Natural killer cell (primary cell): ENCODE measurements at regions not wholly inside any gene's neighbourhood (a gene's known extent, or its start where the extent isn't known, plus 50 kb on each side); places are given as distances from the start of the nearest gene placed in this dataset.

Source experiments
- ATAC-seq, 3 donors: fragments of 150-1000 bp in 2 of 3; fragments of 200-7000 bp in 1 of 3; cut with Tn5 transposase; 1 replicate in 1 of 3; 2 replicates in 2 of 3; pipeline ENCODE4 v1.10.0; 2021; ENCODE audit warnings: mild to moderate bottlenecking in 2 of 3, moderate library complexity in 2 of 3
- DNase-seq, 2 donors: peaks; one replicate each; pipeline versions ENCODE4 v3.0.0 to v3.0.0-alpha.2; 2013 to 2021; ENCODE audit warnings: mixed read lengths in 1 of 2
- H3K27ac ChIP-seq: one replicate; pipeline ENCODE4 v1.5.1; 2013; ENCODE audit warnings: mild to moderate bottlenecking, low read length
- H3K27me3 ChIP-seq: one replicate; pipeline ENCODE4 v1.6.1; 2013; ENCODE audit warnings: low read length; ENCODE audit not compliant: control insufficient read depth, insufficient read depth
- H3K36me3 ChIP-seq: one replicate; pipeline ENCODE4 v1.6.1; 2013; ENCODE audit warnings: low read length; ENCODE audit not compliant: control insufficient read depth, insufficient read depth
- H3K4me1 ChIP-seq: one replicate; pipeline ENCODE4 v1.6.1; 2013; ENCODE audit warnings: low read length; ENCODE audit not compliant: control insufficient read depth, insufficient read depth
- H3K4me3 ChIP-seq: one replicate; pipeline ENCODE4 v1.5.1; 2013; ENCODE audit warnings: low read length
- H3K9me3 ChIP-seq: one replicate; pipeline ENCODE4 v1.6.1; 2013; ENCODE audit warnings: low read length; ENCODE audit not compliant: control insufficient read depth, insufficient read depth
- H3K27ac Mint-ChIP-seq, 2 donors: one replicate each; pipeline ENCODE4 v1.8.0; 2022; ENCODE audit warnings: mild to moderate bottlenecking in 2 of 2, mixed read lengths in 2 of 2, moderate library complexity in 1 of 2
- H3K27me3 Mint-ChIP-seq, 2 donors: one replicate each; pipeline ENCODE4 v1.8.0; 2022; ENCODE audit warnings: low read depth in 2 of 2, mixed read lengths in 2 of 2
- H3K36me3 Mint-ChIP-seq: one replicate; pipeline ENCODE4 v1.8.0; 2022; ENCODE audit warnings: mixed read lengths
- H3K4me1 Mint-ChIP-seq, 2 donors: one replicate each; pipeline ENCODE4 v1.8.0; 2022; ENCODE audit warnings: mixed read lengths in 2 of 2
- H3K4me3 Mint-ChIP-seq: one replicate; pipeline ENCODE4 v1.8.0; 2022; ENCODE audit warnings: mild to moderate bottlenecking, moderate library complexity, mixed read lengths
- H3K9me3 Mint-ChIP-seq, 2 donors: one replicate each; pipeline ENCODE4 v1.8.0; 2022; ENCODE audit warnings: mixed read lengths in 2 of 2
- WGBS: methylation state at CpG from one replicate; pipeline ENCODE4 v1.1.7; 2013; ENCODE audit warnings: missing lambda C conversion rate; ENCODE audit not compliant: insufficient coverage; 5-methylcytosine and 5-hydroxymethylcytosine counted together
- intact Hi-C: fragments of 100-400 bp; cut with micrococcal nuclease; formaldehyde crosslinking; loops from one replicate; pipeline ENCODE4 v1.14.2; 2022
- TF ChIP-seq, protein P1 (sequence below): fragments of 200-600 bp; IDR thresholded peaks from one replicate; pipeline ENCODE4 v1.8.0; 2022; ENCODE audit warnings: antibody characterized with exemption

GRCh38 chr5:18243846-18244245 lies 609.6 kb downstream of the TAF11L14 start:
- no peak overlapping the region for H3K27ac ChIP-seq
- Mint-ChIP-seq H3K9me3 (peaks cover 14 to 20% of the 10 kb centered on the region in 2 donors), H3K36me3 (peaks cover 8% of the 10 kb centered on the region), H3K4me1 (no peaks in the 10 kb centered on the region), H3K27me3 (no peaks in the 10 kb centered on the region), H3K27ac (no peak overlapping the region), H3K4me3 (no peak overlapping the region)
- no peaks in the 10 kb centered on the region for H3K36me3 ChIP-seq
- no peaks in the 10 kb centered on the region for H3K4me1 ChIP-seq
- TF ChIP-seq, protein P1, sequence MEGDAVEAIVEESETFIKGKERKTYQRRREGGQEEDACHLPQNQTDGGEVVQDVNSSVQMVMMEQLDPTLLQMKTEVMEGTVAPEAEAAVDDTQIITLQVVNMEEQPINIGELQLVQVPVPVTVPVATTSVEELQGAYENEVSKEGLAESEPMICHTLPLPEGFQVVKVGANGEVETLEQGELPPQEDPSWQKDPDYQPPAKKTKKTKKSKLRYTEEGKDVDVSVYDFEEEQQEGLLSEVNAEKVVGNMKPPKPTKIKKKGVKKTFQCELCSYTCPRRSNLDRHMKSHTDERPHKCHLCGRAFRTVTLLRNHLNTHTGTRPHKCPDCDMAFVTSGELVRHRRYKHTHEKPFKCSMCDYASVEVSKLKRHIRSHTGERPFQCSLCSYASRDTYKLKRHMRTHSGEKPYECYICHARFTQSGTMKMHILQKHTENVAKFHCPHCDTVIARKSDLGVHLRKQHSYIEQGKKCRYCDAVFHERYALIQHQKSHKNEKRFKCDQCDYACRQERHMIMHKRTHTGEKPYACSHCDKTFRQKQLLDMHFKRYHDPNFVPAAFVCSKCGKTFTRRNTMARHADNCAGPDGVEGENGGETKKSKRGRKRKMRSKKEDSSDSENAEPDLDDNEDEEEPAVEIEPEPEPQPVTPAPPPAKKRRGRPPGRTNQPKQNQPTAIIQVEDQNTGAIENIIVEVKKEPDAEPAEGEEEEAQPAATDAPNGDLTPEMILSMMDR = no peak
- intact Hi-C loops = no loop called here
- 88% methylated on average over 1 of the region's 2 CpGs for WGBS
- no peak for DNase-seq
- H3K27me3 ChIP-seq = no peaks in the 10 kb centered on the region
- no peak for ATAC-seq
- H3K4me3 ChIP-seq = no peak overlapping the region
- peaks cover 2% of the 10 kb centered on the region for H3K9me3 ChIP-seq

GRCh38 chr5:18244309-18244708 lies 610.0 kb downstream of the TAF11L14 start:
- intact Hi-C loops = no loop called here
- Histone ChIP-seq H3K27me3 (no peaks in the 10 kb centered on the region), H3K4me3 (no peak overlapping the region), H3K27ac (no peak overlapping the region), H3K36me3 (no peaks in the 10 kb centered on the region), H3K4me1 (no peaks in the 10 kb centered on the region), H3K9me3 (peaks cover 3% of the 10 kb centered on the region)
- Mint-ChIP-seq H3K27me3 (no peaks in the 10 kb centered on the region), H3K9me3 (peaks cover 14 to 20% of the 10 kb centered on the region in 2 donors), H3K36me3 (peaks cover 8% of the 10 kb centered on the region), H3K4me1 (no peaks in the 10 kb centered on the region), H3K27ac (no peak overlapping the region), H3K4me3 (no peak overlapping the region)
- ATAC-seq (no peak), DNase-seq (no peak)
- TF ChIP-seq, protein P1 = no peak

- intact Hi-C loops = no loop called here
- DNase-seq (no peak), ATAC-seq (no peak)
- Histone ChIP-seq H3K27ac (no peak overlapping the region), H3K36me3 (no peaks in the 10 kb centered on the region), H3K4me3 (no peak overlapping the region), H3K27me3 (no peaks in the 10 kb centered on the region), H3K9me3 (peaks cover 9% of the 10 kb centered on the region), H3K4me1 (no peaks in the 10 kb centered on the region)
- Mint-ChIP-seq H3K4me1 (no peaks in the 10 kb centered on the region), H3K27ac (no peak overlapping the region), H3K36me3 (peaks cover 15% of the 10 kb centered on the region), H3K27me3 (no peaks in the 10 kb centered on the region), H3K4me3 (no peak overlapping the region), H3K9me3 (peaks cover 17 to 35% of the 10 kb centered on the region in 2 donors)
- TF ChIP-seq, protein P1 = no peak
- WGBS = 95% methylated on average over 3 of the region's 3 CpGs
Observed at GRCh38 chr5:18252559-18252958, 618.3 kb downstream of the TAF11L14 start.

DNA sequence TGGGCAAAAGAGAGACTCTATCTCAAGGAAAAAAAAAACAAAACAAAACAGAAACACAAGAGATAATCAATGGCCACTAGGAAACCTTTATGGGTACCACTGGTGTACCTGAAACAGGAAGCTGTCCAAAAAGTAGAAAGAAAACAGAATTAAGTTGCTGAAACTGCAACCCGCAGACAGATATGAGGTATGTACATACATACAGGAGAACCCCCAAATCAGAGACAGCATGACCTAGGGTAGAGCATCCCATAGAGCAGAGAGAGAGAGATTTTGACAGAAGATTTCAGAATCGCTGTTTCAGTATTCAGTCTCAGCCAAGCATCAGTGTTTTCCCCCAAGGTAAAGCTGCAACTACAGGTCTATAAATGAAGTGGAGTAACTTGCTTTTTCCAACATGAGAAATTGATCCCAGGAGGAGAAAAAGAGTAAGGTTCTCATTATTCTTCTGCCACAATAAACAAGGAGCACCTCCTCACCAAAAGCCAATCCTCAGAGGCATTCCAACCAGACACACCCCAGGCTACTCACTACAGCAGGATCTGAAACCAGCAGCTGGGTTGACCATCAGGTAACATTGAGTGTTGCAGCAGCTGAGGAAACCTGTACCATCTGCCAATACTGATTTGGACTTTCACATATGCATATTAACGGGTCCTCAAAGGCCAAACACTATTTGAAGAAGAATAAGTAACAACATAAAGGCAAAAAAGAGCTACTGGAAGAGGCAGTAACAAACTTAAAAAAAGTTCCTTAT lies 630.0 kb downstream of the TAF11L14 start:
- Mint-ChIP-seq H3K27me3 (no peaks in the 10 kb centered on the region), H3K4me3 (no peak overlapping the region), H3K36me3 (no peaks in the 10 kb centered on the region), H3K9me3 (peaks cover 15 to 23% of the 10 kb centered on the region in 2 donors), H3K4me1 (no peaks in the 10 kb centered on the region), H3K27ac (no peak overlapping the region)
- TF ChIP-seq, protein P1 = no peak
- Histone ChIP-seq H3K4me1 (no peaks in the 10 kb centered on the region), H3K27me3 (no peaks in the 10 kb centered on the region), H3K36me3 (no peaks in the 10 kb centered on the region), H3K4me3 (no peak overlapping the region), H3K27ac (no peak overlapping the region), H3K9me3 (no peaks in the 10 kb centered on the region)
- intact Hi-C loops = no loop called here
- 100% methylated on average over 3 of the region's 3 CpGs for WGBS
- ATAC-seq = no peak
- no peak for DNase-seq
